AG09319 (cell line): ENCODE measurements at regions not wholly inside any gene's neighbourhood (a gene's known extent, or its start where the extent isn't known, plus 50 kb on each side); places are given as distances from the start of the nearest gene placed in this dataset.

Experiments
- DNase-seq: peaks from one replicate; pipeline ENCODE4 v3.0.0-alpha.2; 2010; ENCODE audit warnings: low read depth; ENCODE audit errors: extremely low read depth
- TF ChIP-seq, protein P1 (sequence below): IDR thresholded peaks from 2 replicates; pipeline ENCODE4 v1.5.1; 2011; ENCODE audit warnings: low read depth, mild to moderate bottlenecking, inconsistent platforms, low read length, moderate library complexity

DNA sequence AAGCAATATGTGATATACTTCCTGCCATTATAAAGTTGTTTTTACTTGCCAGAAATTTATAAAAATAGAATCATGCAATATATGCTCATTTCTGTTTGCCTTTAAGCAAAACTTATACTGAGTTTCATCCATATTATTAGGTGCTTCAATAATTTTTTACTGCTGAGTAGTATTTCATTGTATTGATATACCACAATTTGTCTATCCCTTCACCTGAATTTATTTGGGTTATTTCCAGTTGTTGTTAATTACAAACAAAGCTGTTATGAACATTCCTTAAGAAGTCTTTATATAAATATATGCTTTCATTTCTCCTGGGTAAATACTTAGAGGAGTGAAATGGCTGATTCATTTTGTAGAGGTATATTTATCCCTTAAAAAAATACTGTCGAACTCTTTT is 864.1 kb downstream of the HACE1 start:
- TF ChIP-seq, protein P1, sequence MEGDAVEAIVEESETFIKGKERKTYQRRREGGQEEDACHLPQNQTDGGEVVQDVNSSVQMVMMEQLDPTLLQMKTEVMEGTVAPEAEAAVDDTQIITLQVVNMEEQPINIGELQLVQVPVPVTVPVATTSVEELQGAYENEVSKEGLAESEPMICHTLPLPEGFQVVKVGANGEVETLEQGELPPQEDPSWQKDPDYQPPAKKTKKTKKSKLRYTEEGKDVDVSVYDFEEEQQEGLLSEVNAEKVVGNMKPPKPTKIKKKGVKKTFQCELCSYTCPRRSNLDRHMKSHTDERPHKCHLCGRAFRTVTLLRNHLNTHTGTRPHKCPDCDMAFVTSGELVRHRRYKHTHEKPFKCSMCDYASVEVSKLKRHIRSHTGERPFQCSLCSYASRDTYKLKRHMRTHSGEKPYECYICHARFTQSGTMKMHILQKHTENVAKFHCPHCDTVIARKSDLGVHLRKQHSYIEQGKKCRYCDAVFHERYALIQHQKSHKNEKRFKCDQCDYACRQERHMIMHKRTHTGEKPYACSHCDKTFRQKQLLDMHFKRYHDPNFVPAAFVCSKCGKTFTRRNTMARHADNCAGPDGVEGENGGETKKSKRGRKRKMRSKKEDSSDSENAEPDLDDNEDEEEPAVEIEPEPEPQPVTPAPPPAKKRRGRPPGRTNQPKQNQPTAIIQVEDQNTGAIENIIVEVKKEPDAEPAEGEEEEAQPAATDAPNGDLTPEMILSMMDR: no peak

DNA sequence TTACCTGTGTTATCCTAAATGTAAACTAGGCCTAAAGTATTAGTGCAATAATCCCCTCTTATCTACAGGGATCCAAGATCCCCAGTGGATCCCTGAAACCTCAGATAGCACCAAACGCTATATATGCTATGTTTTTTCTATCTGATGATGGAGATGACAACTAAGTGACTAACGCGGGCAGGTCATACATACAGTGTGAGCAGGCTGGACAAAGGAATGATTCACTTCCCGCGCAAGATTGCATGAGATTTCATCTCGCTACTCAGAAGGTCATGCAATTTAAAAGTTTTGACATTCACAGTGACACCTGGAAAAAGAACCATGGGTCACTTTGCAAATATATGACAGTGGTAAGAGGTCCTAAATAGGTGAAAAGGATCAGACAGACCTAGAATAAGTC is 875.9 kb downstream of the HACE1 start:
- no peak for DNase-seq
- TF ChIP-seq, protein P1: no peak

More for the DNA sequence above, 864.1 kb downstream of the HACE1 start:
- DNase-seq: no peak

DNA sequence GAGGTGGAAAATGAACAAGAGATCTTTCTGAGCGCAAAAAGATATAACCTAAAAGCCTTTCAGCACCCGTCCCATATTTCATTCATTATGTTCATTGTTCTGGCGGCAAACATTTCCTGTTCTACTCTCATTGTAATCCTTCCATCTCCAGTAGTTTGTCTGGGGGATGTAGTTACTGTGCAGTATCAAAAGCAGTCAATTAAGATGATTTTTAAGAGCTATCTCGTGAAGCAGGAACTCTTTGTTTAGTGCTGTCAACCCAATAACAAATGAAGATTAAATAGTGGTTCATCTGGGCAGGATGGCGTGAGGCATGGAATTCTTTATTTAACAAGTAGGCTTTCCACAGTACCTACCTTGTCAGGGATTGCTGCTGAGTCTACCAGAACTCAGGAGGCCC is 876.7 kb downstream of the HACE1 start:
- no peak for DNase-seq
- TF ChIP-seq, protein P1: no peak

GRCh38 chr6:103982574-103982973 is 877.1 kb downstream of the HACE1 start:
- DNase-seq: no peak
- TF ChIP-seq, protein P1: no peak

DNA sequence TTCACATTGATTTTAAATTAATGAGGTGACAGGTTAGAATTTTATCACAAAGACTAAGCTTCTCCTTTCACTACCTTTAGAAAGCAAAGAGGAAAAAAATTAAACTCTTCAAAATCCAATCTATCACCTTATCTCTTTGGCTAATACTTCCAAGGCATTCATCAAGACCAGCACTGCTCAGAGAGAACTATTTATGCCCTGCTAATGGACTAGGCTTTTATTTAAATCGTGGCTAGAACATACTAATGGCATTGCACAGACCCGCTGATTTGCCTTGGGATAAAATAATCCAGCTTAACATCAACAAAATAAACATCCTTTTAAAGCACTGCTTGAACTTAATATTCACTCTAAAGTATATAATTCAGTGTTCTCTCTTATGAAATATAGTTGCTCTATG is 880.4 kb downstream of the HACE1 start:
- DNase-seq: no peak
- TF ChIP-seq, protein P1: no peak

- no peak for DNase-seq
- TF ChIP-seq, protein P1: no peak
These were observed 922.3 kb downstream of the HACE1 start for GRCh38 chr6:103937389-103937788.

DNA sequence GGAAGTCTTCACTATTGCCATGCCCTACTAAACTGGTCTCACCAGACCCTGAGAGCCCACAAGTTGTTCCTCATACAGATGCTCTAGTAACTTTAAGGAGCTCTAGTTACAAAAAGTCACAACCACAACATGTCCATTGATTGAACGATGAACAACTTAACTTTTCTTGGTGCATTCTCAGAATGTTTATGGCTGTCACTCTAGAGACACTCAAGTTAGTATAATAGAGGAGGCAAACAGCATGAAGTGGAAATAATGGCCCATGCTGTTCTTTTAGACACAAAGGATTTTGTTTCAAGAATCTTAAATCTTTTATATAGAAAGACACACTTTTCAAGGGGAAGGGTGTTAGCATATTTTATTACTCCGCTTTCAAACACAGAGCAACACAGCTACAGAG is 934.4 kb downstream of the HACE1 start:
- TF ChIP-seq, protein P1: no peak
- no peak for DNase-seq
